ENCODE measurements at regions not wholly inside any gene's neighbourhood (a gene's known extent, or its start where the extent isn't known, plus 50 kb on each side); places are given as distances from the start of the nearest gene placed in this dataset.

GRCh38 chr3:72393455-72393854 lies 454.8 kb downstream of the SHQ1 start:
- no peak for ATAC-seq
- no TSS peak for BruUV-seq (replicated peaks)
- in situ Hi-C loops (cut with HindIII; ENCODE audit: low pct_unique_long_range_greater_than_20kb, low sequenced_read_pairs) (no loop called here), intact Hi-C loops (cut with micrococcal nuclease; ENCODE audit: unreplicated experiment) (no loop called here)
- Histone ChIP-seq H3K27me3 (ENCODE audit: control insufficient read depth, insufficient read depth, low read length) (no peaks in the 10 kb centered on the region), H3K27ac (ENCODE audit: low read length) (no peak overlapping the region), H3K4me3 (ENCODE audit: low read depth in 2 of 2, low read length in 2 of 2) (no peak overlapping the region), H3K4me1 (ENCODE audit: control insufficient read depth, insufficient read depth, low read length) (no peaks in the 10 kb centered on the region), H3K9me3 (ENCODE audit: control insufficient read depth, insufficient read depth, low read depth, low read length) (no peaks in the 10 kb centered on the region), H3K36me3 (ENCODE audit: control insufficient read depth, insufficient read depth, low read length) (no peaks in the 10 kb centered on the region)
- CTCF ChIA-PET: no interaction called here
- DNase-seq (ENCODE audit: low read depth, low spot score): no peak
- TF ChIP-seq POLR2AphosphoS5 (IDR thresholded peaks at IDR 0.05; ENCODE audit: low read depth, low read length) (no peak), CTCF (IDR thresholded peaks at IDR 0.05) (no peak)
- POLR2A ChIA-PET: no interaction called here

DNA sequence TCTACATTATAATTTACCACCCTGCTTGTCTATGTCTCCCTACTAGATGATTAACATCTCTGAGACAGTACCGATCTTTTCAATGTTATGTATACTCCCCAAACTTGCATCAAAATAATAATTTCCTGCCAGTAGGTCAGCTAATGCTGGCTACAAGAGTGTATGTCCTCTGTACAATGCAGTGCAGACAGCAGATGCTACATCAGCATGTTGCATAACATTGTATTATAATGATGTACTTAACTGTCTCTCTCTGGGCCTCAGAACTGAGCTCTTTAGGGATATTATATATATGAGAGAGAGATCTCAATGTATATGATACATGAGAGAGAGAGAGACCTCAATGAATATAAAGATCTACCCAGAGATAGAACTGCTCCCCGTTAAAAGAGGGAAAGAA lies 456.6 kb downstream of the SHQ1 start:
- no peak for TF ChIP-seq CTCF (IDR thresholded peaks at IDR 0.05)
- no peak for TF ChIP-seq POLR2AphosphoS5 (IDR thresholded peaks at IDR 0.05; ENCODE audit: low read depth, low read length)
- no peak for TF ChIP-seq TCF7L2 (IDR thresholded peaks at IDR 0.05; ENCODE audit: low read depth, low read length)
- TF ChIP-seq, protein P1, sequence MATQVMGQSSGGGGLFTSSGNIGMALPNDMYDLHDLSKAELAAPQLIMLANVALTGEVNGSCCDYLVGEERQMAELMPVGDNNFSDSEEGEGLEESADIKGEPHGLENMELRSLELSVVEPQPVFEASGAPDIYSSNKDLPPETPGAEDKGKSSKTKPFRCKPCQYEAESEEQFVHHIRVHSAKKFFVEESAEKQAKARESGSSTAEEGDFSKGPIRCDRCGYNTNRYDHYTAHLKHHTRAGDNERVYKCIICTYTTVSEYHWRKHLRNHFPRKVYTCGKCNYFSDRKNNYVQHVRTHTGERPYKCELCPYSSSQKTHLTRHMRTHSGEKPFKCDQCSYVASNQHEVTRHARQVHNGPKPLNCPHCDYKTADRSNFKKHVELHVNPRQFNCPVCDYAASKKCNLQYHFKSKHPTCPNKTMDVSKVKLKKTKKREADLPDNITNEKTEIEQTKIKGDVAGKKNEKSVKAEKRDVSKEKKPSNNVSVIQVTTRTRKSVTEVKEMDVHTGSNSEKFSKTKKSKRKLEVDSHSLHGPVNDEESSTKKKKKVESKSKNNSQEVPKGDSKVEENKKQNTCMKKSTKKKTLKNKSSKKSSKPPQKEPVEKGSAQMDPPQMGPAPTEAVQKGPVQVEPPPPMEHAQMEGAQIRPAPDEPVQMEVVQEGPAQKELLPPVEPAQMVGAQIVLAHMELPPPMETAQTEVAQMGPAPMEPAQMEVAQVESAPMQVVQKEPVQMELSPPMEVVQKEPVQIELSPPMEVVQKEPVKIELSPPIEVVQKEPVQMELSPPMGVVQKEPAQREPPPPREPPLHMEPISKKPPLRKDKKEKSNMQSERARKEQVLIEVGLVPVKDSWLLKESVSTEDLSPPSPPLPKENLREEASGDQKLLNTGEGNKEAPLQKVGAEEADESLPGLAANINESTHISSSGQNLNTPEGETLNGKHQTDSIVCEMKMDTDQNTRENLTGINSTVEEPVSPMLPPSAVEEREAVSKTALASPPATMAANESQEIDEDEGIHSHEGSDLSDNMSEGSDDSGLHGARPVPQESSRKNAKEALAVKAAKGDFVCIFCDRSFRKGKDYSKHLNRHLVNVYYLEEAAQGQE (IDR thresholded peaks at IDR 0.05; ENCODE audit: insufficient read depth in 1 of 2, low read depth in 2 of 2, low read length in 1 of 2): no peak
- no peak for TF ChIP-seq SIN3A (IDR thresholded peaks at IDR 0.05; ENCODE audit: borderline replicate concordance, insufficient read depth, low read depth, low read length)
- Histone ChIP-seq H3K27ac (ENCODE audit: low read length) (no peak overlapping the region), H3K36me3 (ENCODE audit: control insufficient read depth, insufficient read depth, low read length) (no peaks in the 10 kb centered on the region), H3K9me3 (ENCODE audit: control insufficient read depth, insufficient read depth, low read depth, low read length) (no peaks in the 10 kb centered on the region), H3K4me3 (ENCODE audit: low read depth in 2 of 2, low read length in 2 of 2) (no peak overlapping the region), H3K4me1 (ENCODE audit: control insufficient read depth, insufficient read depth, low read length) (no peaks in the 10 kb centered on the region), H3K27me3 (ENCODE audit: control insufficient read depth, insufficient read depth, low read length) (no peaks in the 10 kb centered on the region)
- BruUV-seq (replicated peaks): no TSS peak
- intact Hi-C loops (cut with micrococcal nuclease; ENCODE audit: unreplicated experiment) (no loop called here), in situ Hi-C loops (cut with HindIII; ENCODE audit: low pct_unique_long_range_greater_than_20kb, low sequenced_read_pairs) (no loop called here)
- no peak for DNase-seq (ENCODE audit: low read depth, low spot score)
- ATAC-seq: no peak
- ChIA-PET CTCF (no interaction called here), POLR2A (no interaction called here)

DNA sequence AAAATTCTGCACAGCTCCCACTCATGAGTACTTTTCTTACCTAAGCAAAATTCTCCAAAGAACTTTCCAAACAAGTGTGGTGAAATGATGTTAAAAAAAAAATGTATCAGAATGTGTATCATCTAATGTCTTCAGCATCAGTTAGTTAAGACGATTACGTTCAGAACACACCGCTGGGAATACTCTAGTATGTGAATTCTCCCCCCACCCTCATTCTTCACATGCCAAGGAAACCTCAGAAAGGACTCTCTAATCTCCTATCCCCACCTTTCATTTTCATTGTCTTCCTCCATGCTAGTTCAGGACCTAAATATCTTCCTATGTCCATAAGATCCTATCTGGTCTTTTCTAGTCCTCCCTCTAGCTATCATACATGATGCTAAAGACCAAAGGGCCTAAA lies 457.4 kb downstream of the SHQ1 start:
- ChIA-PET POLR2A (no interaction called here), CTCF (no interaction called here)
- Histone ChIP-seq H3K4me3 (ENCODE audit: low read depth in 2 of 2, low read length in 2 of 2) (no peak overlapping the region), H3K27me3 (ENCODE audit: control insufficient read depth, insufficient read depth, low read length) (no peaks in the 10 kb centered on the region), H3K4me1 (ENCODE audit: control insufficient read depth, insufficient read depth, low read length) (no peaks in the 10 kb centered on the region), H3K9me3 (ENCODE audit: control insufficient read depth, insufficient read depth, low read depth, low read length) (no peaks in the 10 kb centered on the region), H3K27ac (ENCODE audit: low read length) (no peak overlapping the region), H3K36me3 (ENCODE audit: control insufficient read depth, insufficient read depth, low read length) (no peaks in the 10 kb centered on the region)
- TF ChIP-seq TCF7L2 (IDR thresholded peaks at IDR 0.05; ENCODE audit: low read depth, low read length): no peak
- TF ChIP-seq POLR2AphosphoS5 (IDR thresholded peaks at IDR 0.05; ENCODE audit: low read depth, low read length): no peak
- TF ChIP-seq SIN3A (IDR thresholded peaks at IDR 0.05; ENCODE audit: borderline replicate concordance, insufficient read depth, low read depth, low read length): no peak
- DNase-seq (ENCODE audit: low read depth, low spot score): no peak
- ATAC-seq: no peak
- BruUV-seq (replicated peaks): no TSS peak
- intact Hi-C loops (cut with micrococcal nuclease; ENCODE audit: unreplicated experiment): no loop called here
- in situ Hi-C loops (cut with HindIII; ENCODE audit: low pct_unique_long_range_greater_than_20kb, low sequenced_read_pairs): no loop called here
